ENCODE measurements at regions not wholly inside any gene's neighbourhood (a gene's known extent, or its start where the extent isn't known, plus 50 kb on each side); places are given as distances from the start of the nearest gene placed in this dataset.

- no peak for TF ChIP-seq POLR2AphosphoS5 (IDR thresholded peaks at IDR 0.05; ENCODE audit: insufficient read depth in 1 of 2, low read depth in 1 of 2)
- TF ChIP-seq POLR2A (IDR thresholded peaks at IDR 0.05) = no peak
Measured at GRCh38 chr17:68775969-68776368, 174.8 kb upstream of the FAM20A start.

Measured in vagina (tissue), 2 donors.